Stimulated activated CD4-positive, alpha-beta T cell treated with anti-CD3 and anti-CD28 coated beads, Interleukin-4, amount 100 ng/mL, for 48 hours (primary cell): ENCODE measurements at regions not wholly inside any gene's neighbourhood (a gene's known extent, or its start where the extent isn't known, plus 50 kb on each side); places are given as distances from the start of the nearest gene placed in this dataset.
"Not testable (repeated sequence)": the region's sequence is repeated elsewhere in the genome, so short reads cannot be mapped to it uniquely, and the experiment has no call there.

Experiments
- DNase-seq, 2 donors: peaks; one replicate each; pipeline ENCODE4 v3.0.0-alpha.2; 2020; ENCODE audit warnings: low read depth in 2 of 2

DNA sequence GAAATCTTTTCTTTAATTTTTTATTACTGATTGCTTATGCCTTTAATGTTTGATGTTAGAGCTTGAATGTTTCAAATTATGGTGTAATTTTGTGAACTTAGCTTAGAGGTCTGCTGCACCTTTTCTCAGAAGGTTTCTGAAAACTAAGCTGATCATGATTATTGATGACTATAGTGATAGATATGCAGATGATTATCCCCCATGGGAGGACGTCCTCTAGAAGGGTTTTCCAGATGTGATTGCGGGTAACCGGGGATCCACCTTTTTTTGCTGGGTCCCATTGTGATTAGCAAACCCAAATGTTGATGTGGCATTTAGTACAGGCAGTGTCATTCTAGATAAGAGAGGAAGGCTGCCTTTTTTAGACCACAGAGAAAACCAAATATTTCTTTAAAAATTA is 272.9 kb downstream of the FBXO8 start:
- no peak for DNase-seq

DNA sequence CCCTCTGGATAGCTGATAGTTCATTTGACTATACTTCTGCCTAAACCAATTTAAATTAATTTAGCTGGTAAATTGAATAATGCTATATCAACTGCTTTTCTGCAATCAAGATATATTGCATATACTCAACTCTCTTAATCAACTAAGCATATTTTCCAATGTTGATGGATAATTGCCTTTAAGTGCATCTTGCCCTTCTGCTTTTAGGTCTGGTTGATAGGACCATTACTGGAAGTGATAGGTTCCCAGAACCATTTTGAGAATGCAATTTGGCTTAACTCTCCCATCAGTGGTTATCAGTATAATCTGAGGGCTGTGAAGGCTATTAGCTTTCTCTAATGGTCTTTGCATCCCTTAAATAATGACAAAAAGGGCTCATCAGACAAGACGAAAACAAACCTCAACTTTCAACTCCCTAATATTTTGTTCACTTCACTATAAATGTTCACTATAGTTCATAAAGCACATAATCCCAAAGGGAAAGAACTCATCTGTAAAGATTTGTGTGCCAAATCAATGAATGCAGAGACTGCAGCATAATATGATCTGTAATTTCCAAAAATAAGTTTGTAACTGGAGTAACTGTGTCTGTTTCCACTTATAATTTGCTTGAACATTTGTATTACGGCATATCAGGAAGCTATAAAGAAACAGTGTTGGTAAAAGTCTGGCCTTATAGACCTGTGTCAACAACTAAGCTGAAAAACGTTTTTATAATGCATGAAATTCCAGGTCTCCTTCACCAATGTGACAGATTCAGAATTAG is 273.6 kb downstream of the FBXO8 start:
- DNase-seq: no peak

DNA sequence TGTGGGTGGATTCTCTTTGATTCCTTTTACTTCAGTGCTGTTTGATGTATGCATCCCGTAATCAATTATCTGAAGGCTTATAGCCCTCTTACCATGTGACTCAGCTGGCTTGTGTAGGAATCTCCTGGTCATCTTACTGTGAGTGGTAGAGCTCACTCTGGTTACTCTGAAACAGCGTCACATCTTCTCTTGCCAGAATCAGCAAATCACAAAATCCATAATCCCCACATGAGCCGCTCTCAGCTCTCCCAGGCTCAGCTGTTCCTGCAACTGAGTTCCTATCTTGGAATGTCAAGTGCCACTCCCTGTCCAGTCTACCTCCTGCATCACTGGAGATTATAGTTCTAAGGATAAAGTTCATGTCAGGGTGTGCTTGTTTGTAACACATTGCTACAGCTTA is 278.0 kb downstream of the FBXO8 start:
- no peak for DNase-seq

DNA sequence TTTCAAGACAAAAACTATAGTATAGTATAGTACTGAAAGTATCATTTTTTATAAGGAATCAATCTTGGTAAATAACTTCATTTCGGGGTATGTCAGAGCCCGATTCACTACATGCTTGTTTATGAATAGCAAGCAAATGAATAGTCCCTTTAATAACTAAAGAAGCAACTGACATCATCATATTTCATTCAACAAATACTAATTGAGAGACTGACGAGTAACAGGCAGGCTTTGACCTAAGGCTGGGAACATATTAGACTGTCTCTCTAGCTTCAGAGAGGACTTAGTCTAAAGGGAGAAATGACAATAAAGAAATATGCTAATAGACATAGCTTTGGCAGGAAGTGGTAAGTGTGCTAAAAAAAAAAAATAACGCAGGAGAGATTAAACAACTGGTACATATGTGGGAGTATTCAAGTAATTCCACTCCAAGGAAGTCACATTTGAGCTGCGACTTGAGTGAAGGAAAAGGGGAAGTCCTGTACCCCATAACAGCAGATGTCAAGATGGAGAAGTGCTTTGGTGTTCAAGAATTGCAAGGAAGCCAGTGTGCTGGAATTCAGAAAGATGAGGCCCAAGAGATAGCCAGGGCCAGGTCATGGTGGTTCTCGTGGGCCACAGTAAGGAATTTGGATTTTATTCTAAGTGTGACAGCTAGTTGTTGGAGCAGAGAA is 284.9 kb downstream of the FBXO8 start:
- DNase-seq: no peak

DNA sequence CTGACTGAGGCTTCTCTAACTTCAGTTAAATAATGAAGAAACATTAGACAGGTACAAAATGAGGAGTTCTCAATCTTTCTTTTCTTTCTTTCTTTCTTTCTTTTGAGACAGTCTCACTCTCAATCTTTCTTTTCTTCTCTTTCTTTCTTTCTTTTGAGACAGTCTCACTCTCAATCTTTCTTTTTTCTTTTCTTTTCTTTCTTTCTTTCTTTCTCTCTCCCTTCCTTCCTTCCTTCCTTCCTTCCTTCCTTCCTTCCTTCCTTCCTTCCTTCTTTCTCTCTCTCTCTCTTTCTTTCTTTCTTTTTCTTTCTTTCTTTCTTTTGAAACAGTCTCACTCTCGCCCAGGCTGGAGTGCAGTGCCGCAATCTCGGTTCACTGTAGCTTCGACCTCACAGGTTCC is 287.7 kb downstream of the FBXO8 start:
- DNase-seq: not testable (repeated sequence)

DNA sequence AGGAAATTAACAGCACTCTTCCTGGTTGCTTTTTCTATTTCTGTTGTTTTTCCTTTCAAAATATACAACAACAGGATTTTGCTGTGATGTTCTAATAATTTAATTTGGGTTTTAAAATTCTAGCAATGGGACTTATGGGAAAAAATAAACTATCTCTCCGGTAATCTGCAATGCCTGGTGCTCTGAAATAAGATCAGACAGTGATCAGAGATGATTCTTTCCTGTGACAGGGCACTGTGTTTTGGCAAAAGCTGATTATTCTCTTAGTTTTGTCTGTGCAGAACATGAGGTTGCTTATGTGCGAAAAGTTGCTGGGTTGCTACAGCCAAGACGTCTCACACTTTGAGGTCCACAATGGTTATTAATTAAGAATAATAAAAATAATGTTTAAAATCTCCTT is 291.7 kb downstream of the FBXO8 start:
- DNase-seq: no peak

DNA sequence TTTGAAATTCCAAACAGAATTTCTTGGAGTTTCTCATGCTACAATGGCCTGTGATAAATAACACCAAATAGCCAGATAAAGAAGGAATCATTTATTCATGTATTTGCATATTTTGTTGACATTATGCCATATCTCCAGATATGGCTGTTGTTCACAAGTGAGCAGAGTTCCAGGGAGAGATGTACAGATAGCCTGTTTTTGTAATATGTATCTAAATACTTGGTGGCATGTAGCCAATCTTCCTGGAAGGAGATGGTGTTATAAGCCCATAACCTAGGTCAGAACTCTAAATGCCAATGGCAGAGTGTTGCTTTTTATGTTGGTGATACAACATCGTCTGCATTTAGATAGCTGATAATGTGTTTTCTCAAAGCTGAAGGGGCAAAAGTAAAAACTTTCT is 292.2 kb downstream of the FBXO8 start:
- DNase-seq: no peak

DNA sequence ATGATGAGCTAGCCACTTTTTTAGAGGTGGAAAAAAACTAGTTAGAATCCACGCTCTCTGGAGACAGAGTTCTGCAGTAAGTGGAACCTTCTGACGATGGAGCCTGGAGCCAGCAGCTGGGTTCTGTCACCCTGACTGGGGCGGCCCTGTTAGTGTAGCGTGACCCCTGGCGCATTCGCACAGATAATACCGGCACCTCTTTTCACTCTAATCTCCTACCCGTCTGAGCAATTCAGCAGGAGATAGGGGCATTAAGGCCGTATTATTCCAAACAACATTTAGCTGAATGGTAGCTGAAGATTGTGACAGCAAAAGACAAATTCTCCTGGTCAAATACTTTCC is 292.6 kb downstream of the FBXO8 start:
- DNase-seq: no peak

DNA sequence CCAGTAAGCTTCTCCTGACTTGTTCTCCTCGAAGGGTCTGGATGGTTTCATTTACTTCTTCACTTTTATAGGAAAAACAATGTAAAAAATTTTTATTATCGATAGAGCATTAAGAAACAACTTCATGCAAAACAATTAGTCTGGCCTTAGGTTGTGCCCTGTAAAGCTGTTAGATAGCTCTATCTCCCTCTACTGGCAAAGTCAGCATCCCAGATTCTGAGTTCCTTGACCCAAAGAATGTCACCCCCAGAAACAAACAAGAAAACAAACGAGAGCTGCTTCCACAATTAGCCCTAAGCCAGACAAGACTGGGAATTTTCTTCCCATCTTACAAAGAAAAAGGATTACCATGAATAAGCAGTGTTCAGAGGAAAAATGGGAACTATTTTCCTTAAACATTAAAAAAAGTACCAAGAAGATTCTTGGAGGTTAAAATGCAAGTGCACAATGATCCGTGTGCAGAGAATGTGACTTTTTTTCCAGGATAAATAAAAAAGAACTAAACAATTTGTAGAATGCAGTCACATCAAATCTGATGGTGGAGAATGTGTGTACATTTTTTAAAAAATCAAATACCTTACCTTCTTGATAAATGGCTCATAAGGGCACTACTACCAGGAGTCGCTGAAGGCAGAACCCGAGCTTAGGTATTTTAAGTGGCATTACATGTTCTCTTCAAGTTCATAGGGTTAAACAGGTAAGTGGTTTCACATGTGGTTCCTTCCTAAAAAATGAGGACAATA is 293.2 kb downstream of the FBXO8 start:
- DNase-seq: no peak

DNA sequence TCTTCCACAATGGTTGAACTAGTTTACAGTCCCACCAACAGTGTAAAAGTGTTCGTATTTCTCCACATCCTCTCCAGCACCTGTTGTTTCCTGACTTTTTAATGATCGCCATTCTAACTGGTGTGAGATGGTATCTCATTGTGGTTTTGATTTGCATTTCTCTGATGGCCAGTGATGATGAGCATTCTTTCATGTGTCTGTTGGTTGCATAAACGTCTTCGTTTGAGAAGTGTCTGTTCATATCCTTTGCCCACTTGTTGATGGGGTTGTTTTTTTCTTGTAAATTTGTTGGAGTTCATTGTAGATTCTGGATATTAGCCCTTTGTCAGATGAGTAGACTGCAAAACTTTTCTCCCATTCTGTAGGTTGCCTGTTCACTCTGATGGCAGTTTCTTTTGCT is 319.9 kb downstream of the FBXO8 start:
- DNase-seq: not testable (repeated sequence)

DNA sequence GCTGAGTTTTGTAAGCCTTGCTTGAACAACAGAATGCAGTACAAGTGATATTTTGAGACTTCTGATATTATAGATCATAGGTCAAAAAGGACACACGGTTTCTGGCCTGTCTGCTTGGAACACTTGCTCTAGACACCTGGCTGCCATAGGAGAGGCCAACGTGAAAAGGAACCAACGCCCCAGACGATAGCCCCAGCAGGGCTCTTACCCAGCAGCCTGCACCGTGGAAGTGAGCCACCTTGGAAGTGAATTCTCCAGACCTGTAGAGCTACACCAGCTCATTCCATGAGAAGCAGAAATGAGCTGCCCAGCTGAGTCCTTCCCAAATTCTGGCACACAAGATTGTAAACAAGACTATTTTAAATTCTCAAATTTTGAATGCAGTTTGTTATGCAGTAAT is 323.1 kb downstream of the FBXO8 start:
- DNase-seq: no peak

DNA sequence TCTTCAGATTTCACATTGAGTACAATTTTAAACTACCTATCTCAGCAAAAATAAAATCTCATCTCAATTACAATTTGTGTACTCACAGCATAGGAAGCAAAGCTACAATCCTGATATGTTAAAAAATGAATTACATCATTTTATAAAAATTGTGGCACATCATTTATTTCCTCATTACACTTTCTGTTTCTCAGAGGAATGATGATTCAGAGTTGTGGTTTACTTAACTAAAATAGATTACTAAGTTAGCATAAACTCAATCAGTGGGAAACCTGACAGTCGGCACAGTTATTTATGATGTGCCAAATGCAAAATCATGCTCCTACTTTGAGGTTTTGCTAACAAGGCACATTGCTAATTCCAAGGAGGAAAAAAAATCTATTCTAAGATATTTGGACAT is 325.0 kb downstream of the FBXO8 start:
- DNase-seq: no peak

DNA sequence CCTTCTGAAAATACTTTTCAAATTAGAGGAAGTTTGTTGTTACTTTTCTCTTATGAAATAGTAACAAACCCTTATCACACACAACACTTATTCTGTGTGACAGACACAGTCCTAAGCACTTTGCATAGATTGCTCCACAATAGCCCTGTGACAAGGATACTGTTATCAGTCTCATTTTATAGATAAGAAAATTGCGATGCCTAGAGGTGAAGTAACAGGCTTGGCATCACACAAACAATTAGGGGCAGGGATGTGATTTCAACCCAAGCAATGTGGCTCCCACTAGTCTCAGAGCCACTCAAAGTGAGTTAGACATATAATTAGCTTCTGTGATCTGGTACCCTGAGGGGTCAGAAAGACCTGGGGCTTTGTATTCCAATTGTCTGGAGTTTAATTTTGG is 339.9 kb downstream of the FBXO8 start:
- DNase-seq: no peak

DNA sequence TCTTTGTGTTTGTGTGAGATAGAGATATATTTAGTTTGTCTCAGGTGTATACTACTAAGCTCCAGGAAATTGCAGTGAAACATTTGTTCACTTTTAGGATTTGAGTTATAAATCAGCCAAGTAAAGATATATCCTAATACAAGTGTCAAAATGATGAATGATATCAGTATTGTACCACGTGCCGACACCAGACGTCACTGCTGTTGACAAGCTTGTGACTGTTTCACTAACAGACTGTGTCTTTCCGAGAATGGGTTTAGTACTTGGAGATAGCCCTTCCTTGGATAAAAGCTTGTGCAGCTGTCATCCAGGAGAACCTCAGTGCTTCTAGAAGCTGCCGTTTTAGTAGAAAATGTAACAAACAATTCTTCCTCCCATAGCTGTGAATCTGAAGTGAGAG is 343.3 kb downstream of the FBXO8 start:
- no peak for DNase-seq

DNA sequence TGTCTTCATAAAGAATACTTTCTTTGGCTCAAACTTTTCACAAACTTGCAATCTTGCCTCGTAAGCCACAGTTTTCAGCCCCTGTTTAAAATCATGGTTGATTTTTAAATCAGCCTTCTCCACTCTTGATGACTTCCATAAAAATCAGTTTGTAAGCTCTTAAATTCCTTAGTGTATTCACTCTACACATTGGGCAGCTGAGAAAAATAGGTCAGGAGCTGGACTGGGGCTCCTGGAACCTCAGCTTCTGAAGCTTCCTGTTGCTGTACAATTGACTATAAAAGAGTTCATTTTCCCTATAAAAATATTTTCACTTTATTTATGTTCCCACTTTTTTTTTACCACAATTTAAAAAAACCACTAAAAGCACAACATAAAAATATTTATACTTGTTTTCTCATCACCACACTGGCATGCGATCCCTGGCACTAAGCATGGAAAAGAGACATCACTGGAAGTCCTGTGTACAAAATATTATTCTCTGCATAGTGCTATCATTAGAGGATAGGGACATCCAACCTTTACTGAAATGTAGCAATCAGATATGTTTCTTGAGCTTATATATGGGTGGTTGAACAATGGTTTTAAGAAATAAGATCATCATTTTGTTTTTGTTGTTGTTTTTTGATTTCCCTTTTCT is 345.7 kb downstream of the FBXO8 start:
- DNase-seq: no peak

DNA sequence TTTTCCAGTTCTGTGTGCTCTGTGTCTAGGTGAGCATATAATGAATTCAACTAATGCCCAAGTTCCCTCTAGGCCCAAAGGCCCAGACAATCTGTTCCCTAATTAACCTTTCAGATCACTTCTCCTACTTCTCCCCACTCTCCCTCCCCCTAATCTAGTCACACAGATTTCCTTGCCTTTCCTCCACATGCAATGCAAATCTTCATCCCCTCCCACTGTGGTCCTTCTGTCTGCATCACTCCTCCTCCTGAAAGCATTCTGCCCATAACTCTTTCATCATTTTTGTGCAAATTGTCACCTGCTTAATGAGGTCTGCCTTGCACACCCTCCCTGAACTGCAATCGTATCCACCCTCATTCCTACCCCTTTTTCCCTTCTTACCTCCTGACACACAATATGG is 346.6 kb downstream of the FBXO8 start:
- DNase-seq: no peak

DNA sequence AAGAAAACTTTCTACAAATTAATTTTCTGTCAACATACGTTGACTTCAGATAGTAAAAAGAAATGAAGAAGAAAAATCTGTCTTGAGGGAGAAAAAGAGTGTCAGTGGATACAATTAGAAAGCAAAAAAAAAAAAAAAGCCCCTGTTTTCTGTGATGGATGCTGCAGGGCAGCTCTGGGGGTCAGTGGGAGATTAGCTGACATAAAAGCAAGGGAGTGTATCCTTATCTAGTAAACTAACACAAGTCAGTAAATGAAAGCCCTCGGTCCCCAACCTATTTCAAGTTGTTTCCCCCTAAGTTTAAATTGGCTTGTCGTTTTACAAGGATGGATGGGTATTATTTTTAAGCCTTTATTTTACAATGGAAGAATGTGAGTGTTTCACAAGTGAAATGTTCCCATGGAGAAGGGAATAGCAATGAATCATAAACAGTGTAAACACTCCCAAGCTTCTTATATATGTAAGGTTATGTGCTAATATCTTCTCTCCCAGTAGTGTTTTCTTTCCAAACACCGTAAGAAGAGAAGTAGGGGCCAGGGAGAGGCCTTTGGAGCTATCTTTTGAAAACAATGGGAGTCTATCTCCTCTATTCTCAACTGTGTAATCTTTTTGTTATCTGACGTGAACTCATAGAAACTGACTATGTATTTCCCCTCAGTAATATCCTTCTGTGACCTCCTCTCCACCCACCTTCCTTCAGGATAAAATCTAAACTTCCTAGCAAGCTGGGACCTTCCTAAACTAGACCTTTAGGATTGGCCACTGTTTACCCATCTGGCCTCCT is 347.7 kb downstream of the FBXO8 start:
- no peak for DNase-seq

DNA sequence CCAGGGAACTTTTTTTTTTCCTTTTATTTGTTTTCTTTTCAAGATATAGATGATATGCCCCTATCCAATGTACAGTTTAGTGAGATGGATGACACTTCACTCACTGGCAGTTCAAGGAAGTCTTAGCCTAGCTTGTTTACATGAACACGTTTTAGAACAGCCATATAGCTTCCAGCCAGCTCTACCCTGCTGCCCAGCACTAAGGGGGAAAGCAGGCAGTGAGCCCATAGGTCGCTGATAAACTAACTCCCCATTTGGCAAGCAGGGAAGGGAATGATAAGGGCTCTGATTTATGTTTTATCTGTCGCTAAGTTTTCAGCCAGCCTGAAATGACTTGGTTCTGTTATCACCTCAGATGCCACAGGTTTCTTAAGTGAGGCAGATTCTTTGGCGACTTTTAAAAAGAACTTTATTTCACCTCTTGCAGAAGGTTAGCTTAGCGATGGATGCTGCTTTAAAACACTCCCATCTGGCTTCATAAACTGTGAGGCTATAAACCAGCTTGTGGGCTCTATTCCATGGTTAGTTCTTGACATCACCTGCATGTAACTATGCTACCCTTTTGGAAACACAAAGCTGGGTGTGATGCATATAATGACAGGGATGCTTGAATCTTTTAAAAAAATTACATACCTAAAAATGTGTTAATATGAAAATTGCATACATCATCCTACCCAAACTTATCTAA is 348.4 kb downstream of the FBXO8 start:
- no peak for DNase-seq

DNA sequence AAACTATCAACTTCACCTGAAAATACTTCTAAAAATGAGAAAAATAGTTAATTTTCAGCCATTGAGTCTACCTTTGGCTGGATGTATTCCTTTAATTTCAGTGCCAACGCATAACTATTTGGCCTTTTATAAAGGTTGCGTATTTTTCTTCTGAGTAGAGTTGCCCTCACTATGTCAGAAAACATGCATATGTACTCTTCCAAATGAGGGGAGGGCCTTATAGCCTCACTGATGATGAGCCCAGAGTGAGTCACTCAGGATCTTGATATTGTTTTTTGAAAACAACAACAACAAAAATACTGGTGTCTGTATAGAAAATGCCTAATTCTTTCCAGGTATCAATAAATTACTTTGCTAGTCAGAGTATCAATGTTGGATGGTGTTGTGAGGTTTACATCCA is 349.3 kb downstream of the FBXO8 start:
- DNase-seq: no peak

DNA sequence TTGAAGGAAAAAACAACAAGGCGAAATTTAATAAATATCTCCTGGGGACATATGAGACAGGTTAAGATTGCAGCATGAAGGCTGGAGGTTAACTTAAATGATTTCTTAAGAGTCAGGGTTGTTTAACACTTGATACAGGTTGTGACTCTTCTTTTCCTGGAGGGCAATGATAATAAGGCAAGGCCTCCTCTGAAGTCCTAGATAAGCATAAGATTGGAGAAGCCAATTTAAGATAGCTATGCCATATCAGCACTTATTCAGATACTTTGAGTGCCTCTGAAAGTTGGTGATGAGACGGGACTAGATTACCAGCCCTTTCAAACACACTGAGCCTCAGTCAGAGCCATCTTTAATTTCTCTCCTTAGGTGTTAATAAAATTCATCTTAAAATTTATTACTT is 350.8 kb downstream of the FBXO8 start:
- no peak for DNase-seq

DNA sequence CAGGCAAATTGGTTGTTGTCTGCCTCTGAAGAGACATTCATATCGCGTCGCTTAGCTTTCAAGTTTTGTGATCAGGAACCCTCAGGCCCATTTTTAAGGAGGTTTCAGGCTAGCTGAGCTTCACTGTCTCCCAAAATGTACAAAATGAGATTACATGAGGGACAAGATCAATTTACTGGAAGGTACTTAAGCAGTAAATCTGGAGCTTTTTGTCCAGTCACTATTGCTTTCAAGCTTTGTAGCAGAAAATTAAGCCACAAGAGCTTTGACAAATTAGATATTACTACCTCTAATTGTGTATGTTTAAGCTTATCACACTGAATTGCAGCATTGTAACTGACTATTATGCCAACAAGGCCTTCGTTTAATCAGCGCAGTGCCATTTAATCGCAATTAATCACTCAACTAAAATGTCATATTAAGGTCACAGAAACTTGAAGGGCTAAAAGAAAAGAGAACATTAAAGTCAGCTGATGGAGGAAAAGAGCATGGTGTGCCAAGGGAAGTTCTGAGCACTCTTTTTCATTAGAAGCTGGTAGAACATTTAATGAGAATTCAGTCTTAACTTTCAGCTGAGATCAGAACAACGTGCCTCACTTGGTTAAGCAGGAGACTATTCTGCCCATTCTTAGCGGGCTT is 353.0 kb downstream of the FBXO8 start:
- no peak for DNase-seq
